Muscle of leg (tissue), 3 donors: ENCODE measurements at regions not wholly inside any gene's neighbourhood (a gene's known extent, or its start where the extent isn't known, plus 50 kb on each side); places are given as distances from the start of the nearest gene placed in this dataset.
"Not testable (repeated sequence)": the region's sequence is repeated elsewhere in the genome, so short reads cannot be mapped to it uniquely, and the experiment has no call there.

Experiments
- DNase-seq: peaks from one replicate; pipeline ENCODE4 v3.0.0; 2013
- H3K27ac ChIP-seq: one replicate; pipeline ENCODE4 v1.5.1; 2013; ENCODE audit warnings: mild to moderate bottlenecking, low read length, control low read depth
- H3K27me3 ChIP-seq: one replicate; pipeline ENCODE4 v1.6.1; 2013; ENCODE audit warnings: low read length; ENCODE audit not compliant: control insufficient read depth, insufficient read depth
- H3K36me3 ChIP-seq: one replicate; pipeline ENCODE4 v1.6.1; 2013; ENCODE audit warnings: low read length; ENCODE audit not compliant: control insufficient read depth, insufficient read depth
- H3K4me1 ChIP-seq: one replicate; pipeline ENCODE4 v1.6.1; 2013; ENCODE audit warnings: low read length; ENCODE audit not compliant: control insufficient read depth, insufficient read depth
- H3K4me3 ChIP-seq: one replicate; pipeline ENCODE4 v1.5.1; 2013; ENCODE audit warnings: low read length, control low read depth
- H3K9me3 ChIP-seq: replicated peaks from 2 replicates; pipeline ENCODE4 v1.6.1; 2013; ENCODE audit warnings: low read depth, low read length; ENCODE audit not compliant: control insufficient read depth
- WGBS: methylation state at CpG from one replicate; pipeline ENCODE4 v1.1.5; 2013; ENCODE audit warnings: missing lambda C conversion rate; ENCODE audit not compliant: insufficient coverage; 5-methylcytosine and 5-hydroxymethylcytosine counted together

DNA sequence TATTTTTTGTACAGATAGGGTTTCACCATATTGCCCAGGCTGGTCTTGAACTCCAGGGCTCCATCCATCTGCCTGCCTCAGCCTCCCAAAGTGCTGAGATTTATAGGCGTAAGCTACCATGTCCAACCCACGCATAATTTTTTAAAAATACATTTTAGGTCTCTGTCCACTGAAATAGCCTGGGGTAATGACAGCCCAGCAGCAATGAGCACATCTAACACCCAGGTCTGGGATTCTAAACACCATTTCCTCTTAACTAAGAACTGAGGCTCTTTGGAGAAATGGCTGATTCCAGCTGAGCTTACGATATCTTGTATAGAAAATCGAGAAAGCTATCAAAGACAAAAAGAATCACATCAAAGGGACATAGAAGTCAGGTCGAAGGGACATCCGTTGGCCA lies 245.3 kb downstream of the PARN start:
- Histone ChIP-seq H3K27ac (no peak overlapping the region), H3K27me3 (no peaks in the 10 kb centered on the region), H3K4me3 (no peak overlapping the region), H3K9me3 (peaks cover 2% of the 10 kb centered on the region), H3K4me1 (no peaks in the 10 kb centered on the region), H3K36me3 (no peaks in the 10 kb centered on the region)
- DNase-seq, result no peak
- 100% methylated on average over 2 of the region's 6 CpGs for WGBS

DNA sequence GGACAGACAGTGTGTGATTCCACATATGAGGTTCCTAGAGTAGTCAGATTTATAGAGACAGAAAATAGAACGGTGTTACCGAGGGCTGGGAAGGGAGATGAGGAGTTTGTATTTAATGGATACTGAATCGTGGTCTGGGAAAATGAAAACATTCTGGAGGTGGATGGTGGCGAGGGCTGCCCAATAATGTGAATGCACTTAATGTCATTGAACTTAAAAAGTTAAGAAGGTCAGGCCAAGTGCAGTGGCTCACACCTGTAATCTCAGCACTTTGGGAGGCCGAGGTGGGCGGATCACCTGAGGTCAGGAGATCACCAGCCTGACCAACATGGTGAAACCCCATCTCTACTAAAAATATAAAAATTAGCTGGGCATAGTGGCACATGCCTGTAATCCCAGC lies 246.2 kb downstream of the PARN start:
- H3K36me3 ChIP-seq, H3K9me3 ChIP-seq, H3K4me3 ChIP-seq, H3K4me1 ChIP-seq, H3K27me3 ChIP-seq, DNase-seq, H3K27ac ChIP-seq: not testable (repeated sequence)
- WGBS, result 81% methylated on average over 4 of the region's 6 CpGs

DNA sequence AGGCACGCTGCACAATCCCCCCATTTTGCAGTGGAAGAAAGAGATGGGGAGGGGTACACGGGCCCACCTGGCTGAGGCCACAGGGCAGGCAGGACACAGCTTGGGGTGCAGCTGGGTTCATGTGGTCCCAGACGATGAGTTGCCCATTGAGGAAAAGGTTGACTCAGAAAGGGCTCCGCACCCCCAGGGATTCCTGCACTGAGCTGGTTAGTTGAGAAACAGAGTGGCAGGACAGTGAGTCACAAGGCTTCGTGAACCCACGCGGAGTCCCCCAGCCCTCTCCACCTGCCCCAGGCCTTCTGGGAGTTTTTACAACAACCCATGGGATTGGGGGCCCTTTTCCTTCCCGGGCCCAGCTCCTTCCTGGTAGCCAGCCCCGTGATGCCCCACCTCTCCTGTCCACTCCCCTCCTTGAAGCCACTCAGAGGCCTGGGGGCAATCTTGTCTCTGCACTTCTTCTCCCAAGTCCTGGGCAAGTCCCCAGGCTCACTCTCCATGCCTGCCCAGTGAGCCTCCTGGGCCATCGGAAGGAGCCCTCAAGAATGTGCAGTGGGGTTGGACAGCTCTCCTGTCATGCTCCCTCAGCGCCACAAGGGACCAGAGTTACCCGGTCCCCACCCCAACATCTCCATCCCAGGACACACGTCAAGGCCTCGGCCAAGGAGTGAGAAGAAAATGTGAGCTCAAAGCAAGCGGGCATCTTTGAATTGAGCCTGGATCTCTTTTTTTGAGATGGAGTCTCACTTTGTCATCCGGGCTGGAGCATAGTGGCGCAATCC lies 251.2 kb downstream of the PARN start:
- Histone ChIP-seq H3K36me3 (no peaks in the 10 kb centered on the region), H3K27ac (no peak overlapping the region), H3K4me3 (no peak overlapping the region), H3K27me3 (no peaks in the 10 kb centered on the region), H3K4me1 (peaks cover 8% of the 10 kb centered on the region), H3K9me3 (no peaks in the 10 kb centered on the region)
- 90% methylated on average over 14 of the region's 17 CpGs for WGBS
- no peak for DNase-seq

DNA sequence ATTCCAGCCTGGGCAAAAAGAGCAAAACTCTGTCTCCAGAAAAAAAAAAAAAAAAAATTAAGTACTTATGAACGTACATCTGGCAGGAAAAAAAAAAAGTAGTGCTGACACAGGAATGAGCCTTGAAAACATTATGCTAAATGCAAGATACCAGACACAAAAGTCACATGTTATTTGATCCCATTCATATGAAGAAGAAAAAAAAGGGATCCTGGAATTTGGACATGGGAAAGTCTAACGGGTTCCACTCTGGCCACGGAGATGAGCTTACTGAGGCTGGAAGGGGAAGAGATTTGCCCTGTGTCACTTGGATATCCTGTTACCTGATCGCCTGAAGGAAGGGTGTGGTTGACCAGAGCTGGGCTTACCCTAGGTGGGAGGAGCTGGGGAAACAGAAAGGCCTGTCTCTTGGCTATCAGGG lies 251.9 kb downstream of the PARN start:
- Histone ChIP-seq H3K9me3 (no peaks in the 10 kb centered on the region), H3K4me1 (peaks cover 13% of the 10 kb centered on the region), H3K36me3 (no peaks in the 10 kb centered on the region), H3K27me3 (no peaks in the 10 kb centered on the region), H3K4me3 (no peak overlapping the region), H3K27ac (no peak overlapping the region)
- DNase-seq, result no peak
- 5% methylated on average over 3 of the region's 4 CpGs for WGBS

DNA sequence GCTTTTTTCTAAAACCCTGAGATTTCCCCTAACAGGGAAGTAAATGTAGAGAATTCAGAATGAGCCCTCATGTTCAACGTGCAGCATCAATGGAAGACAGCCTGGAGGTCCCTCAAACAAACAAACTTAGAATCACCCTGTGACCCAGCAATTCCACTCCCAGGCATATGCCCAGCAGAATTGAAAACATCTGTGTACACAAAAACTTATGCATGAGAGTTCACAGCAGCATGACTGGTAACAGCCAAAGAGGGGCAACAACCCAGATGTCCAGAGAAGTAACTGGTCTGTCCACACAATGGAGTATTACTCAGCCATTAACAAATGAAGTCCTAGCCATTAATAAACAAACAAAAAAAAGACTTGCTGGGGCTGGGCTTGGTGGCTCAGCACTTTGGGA lies 252.7 kb downstream of the PARN start:
- no peaks in the 10 kb centered on the region for H3K27me3 ChIP-seq
- no peak for DNase-seq
- H3K9me3 ChIP-seq, result no peaks in the 10 kb centered on the region
- H3K4me1 ChIP-seq, result peaks cover 13% of the 10 kb centered on the region
- no peak overlapping the region for H3K27ac ChIP-seq
- no peak overlapping the region for H3K4me3 ChIP-seq
- no peaks in the 10 kb centered on the region for H3K36me3 ChIP-seq
- WGBS, result no CpG with 5 or more reads among the region's 1 CpG

DNA sequence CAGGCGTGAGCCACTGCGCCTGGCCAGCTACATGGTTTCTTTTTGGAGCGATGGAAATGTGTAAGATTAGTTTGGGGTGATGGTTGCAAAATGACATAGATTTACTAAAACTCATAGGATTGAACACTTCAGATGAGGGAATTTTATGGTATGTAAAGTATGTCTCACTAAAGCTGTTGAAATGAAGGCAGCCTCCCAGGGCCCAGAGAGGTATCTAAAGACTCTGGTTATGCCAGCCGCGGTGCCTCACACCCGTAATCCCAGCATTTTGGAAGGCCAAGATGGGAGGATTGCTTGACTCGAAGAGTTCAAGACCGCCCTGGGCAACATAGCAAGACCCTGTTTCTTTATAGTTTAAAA lies 254.9 kb downstream of the PARN start:
- Histone ChIP-seq H3K36me3 (no peaks in the 10 kb centered on the region), H3K4me3 (no peak overlapping the region), H3K27me3 (no peaks in the 10 kb centered on the region), H3K9me3 (no peaks in the 10 kb centered on the region), H3K27ac (no peak overlapping the region), H3K4me1 (peaks cover 13% of the 10 kb centered on the region)
- no CpG with 5 or more reads among the region's 8 CpGs for WGBS
- DNase-seq, result no peak

DNA sequence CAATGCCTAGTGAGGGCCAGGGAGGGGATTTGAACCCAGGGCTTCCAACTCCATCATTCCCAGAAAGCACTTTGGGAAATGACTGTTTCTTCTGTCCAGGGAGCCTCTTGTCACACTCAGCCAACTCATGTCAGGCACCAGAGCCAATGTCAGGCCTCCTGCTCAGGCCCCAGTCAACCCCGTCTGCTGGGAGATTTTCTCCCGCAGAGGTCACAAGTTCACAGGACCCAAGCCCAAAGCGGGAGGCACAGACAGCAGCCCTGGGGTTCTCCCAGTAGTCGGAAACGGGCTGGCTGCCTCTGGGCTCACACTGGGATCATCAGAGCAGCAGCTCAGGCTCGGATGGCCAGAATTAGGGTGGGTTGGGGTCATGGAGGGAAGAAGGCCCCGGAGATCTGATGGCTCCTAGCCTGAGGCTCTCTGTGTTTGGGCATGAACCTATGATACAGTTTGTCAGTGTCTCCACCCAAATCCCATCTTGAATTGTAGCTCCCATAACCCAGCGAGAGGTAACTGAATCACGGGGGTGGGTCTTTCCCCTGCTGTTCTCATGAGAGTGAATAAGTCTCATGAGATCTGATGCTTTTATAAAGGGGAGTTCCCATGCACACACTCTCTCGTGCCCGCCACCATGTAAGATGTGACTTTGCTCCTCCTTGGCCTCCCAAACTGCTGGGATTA lies 255.5 kb downstream of the PARN start:
- Histone ChIP-seq H3K4me3 (no peak overlapping the region), H3K9me3 (no peaks in the 10 kb centered on the region), H3K36me3 (no peaks in the 10 kb centered on the region), H3K4me1 (peaks cover 13% of the 10 kb centered on the region), H3K27ac (no peak overlapping the region), H3K27me3 (no peaks in the 10 kb centered on the region)
- DNase-seq, result no peak
- 76% methylated on average over 3 of the region's 11 CpGs for WGBS

DNA sequence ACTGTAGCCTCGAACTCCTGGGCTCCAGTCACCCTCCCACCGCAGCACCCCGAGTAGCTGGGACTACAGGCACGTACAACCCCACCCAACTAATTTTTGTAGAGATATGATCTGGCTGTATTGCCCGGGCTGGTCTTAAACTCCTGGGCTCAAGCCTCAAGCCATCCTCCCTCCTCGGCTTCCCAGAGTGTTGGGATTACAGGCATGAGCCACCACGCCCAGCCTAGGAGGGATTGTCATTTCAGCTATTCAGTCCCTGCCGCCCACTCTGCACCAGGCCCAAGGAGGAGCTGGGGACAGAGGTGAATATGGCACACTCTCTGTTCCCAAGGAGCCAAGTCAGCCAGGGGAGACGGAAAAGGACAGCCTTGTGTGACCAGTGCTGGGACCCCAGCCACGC lies 256.2 kb downstream of the PARN start:
- Histone ChIP-seq H3K4me1 (peaks cover 13% of the 10 kb centered on the region), H3K27ac (no peak overlapping the region), H3K4me3 (no peak overlapping the region), H3K9me3 (no peaks in the 10 kb centered on the region), H3K36me3 (no peaks in the 10 kb centered on the region), H3K27me3 (no peaks in the 10 kb centered on the region)
- DNase-seq, result no peak
- 69% methylated on average over 4 of the region's 10 CpGs for WGBS

DNA sequence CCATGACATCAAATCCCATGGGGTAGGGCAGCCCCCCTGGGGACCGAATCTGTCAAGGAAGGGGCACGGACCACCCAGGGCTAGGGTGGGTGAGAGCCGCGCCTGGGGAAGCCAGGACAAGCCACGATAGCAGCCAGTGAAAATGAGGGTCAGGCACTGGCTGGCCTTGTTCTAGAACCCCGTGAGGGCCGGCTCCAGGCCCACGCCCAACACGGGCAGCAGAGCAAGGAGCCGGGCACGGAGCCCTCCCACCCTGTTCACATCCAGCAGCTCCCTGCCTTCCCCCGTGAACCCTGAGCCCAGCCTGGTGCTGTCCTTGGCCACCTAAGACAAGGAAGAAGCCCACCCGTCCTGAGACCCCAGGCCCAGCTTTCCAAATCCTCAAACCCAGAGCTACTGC lies 256.7 kb downstream of the PARN start:
- DNase-seq, result no peak
- H3K4me1 ChIP-seq, result peaks cover 12% of the 10 kb centered on the region
- no peak overlapping the region for H3K4me3 ChIP-seq
- no peaks in the 10 kb centered on the region for H3K9me3 ChIP-seq
- WGBS, result 79% methylated on average over 12 of the region's 13 CpGs
- H3K27me3 ChIP-seq, result no peaks in the 10 kb centered on the region
- H3K27ac ChIP-seq, result no peak overlapping the region
- H3K36me3 ChIP-seq, result no peaks in the 10 kb centered on the region

DNA sequence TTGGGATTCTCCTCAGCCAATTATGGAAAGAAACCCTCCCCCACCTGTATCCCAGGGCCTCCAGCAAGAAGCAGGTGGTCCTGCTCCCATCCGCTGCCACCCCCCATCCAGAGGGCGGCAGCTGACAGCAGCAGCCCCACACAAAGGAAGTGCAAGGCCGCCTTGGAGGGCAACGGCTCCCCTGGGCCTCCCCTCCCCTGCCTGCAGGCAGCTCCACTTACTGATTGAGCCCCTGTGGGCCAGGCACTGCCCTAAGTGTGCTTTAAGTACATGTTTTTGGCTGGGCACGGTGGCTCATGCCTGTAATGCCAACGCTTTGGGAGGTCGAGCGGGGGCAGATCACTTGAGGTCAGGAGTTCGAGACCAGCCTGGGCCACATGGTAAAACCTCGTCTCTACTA lies 257.6 kb downstream of the PARN start:
- no peak overlapping the region for H3K4me3 ChIP-seq
- peaks cover 9% of the 10 kb centered on the region for H3K4me1 ChIP-seq
- no peaks in the 10 kb centered on the region for H3K27me3 ChIP-seq
- WGBS, result 38% methylated on average over 7 of the region's 10 CpGs
- H3K9me3 ChIP-seq, result no peaks in the 10 kb centered on the region
- no peak for DNase-seq
- H3K27ac ChIP-seq, result no peak overlapping the region
- H3K36me3 ChIP-seq, result no peaks in the 10 kb centered on the region
